Esophagus (tissue), 2 donors: ENCODE measurements at regions not wholly inside any gene's neighbourhood (a gene's known extent, or its start where the extent isn't known, plus 50 kb on each side); places are given as distances from the start of the nearest gene placed in this dataset.
"Not testable (repeated sequence)": the region's sequence is repeated elsewhere in the genome, so short reads cannot be mapped to it uniquely, and the experiment has no call there.

Experiments
- H3K27ac ChIP-seq, 2 donors: one replicate each; pipeline ENCODE4 v1.5.1; 2013; ENCODE audit warnings: low read depth in 2 of 2, mild to moderate bottlenecking in 2 of 2, inconsistent platforms in 1 of 2, low read length in 1 of 2, moderate library complexity in 1 of 2
- H3K27me3 ChIP-seq, 2 donors: one replicate each; pipeline ENCODE4 v1.6.1; 2013; ENCODE audit warnings: low read length in 2 of 2, control low read depth in 1 of 2, mild to moderate bottlenecking in 1 of 2; ENCODE audit not compliant: insufficient read depth in 2 of 2, control insufficient read depth in 1 of 2
- H3K36me3 ChIP-seq, 2 donors: one replicate each; pipeline ENCODE4 v1.6.1; 2013; ENCODE audit warnings: low read length in 1 of 2; ENCODE audit not compliant: control insufficient read depth in 2 of 2, insufficient read depth in 2 of 2
- H3K4me1 ChIP-seq, 2 donors: one replicate each; pipeline ENCODE4 v1.6.1; 2013; ENCODE audit warnings: low read length in 1 of 2; ENCODE audit not compliant: control insufficient read depth in 2 of 2, insufficient read depth in 2 of 2
- H3K4me3 ChIP-seq, 2 donors: one replicate each; pipeline ENCODE4 v1.5.1; 2013; ENCODE audit warnings: low read length in 2 of 2, mild to moderate bottlenecking in 2 of 2, low read depth in 1 of 2, moderate library complexity in 1 of 2
- H3K9me3 ChIP-seq, 2 donors: one replicate each; pipeline ENCODE4 v1.6.1; 2013; ENCODE audit warnings: mild to moderate bottlenecking in 2 of 2, low read depth in 1 of 2, low read length in 1 of 2, moderate library complexity in 1 of 2; ENCODE audit not compliant: control insufficient read depth in 2 of 2, insufficient read depth in 1 of 2
- WGBS, 2 donors: extraction: QIAGEN DNeasy Blood & Tissue Kit; methylation state at CpG; one replicate each; pipeline ENCODE4 v1.1.7; 2013; 5-methylcytosine and 5-hydroxymethylcytosine counted together
- donor health status: healthy with polysubstance abuse.
- donor health status: Bipolar disorder and iron deficiency.

GRCh38 chr6:134662077-134662700, 287.7 kb downstream of the ALDH8A1 start:
- Histone ChIP-seq H3K36me3 (no peaks in the 10 kb centered on the region), H3K27ac (no peak overlapping the region), H3K4me3 (no peak overlapping the region), H3K4me1 (no peaks in the 10 kb centered on the region), H3K9me3 (no peaks in the 10 kb centered on the region), H3K27me3 (no peaks in the 10 kb centered on the region)

- H3K27me3 ChIP-seq, H3K4me1 ChIP-seq, H3K9me3 ChIP-seq, H3K27ac ChIP-seq, H3K4me3 ChIP-seq, H3K36me3 ChIP-seq: not testable (repeated sequence)
- WGBS, 2 donors: 91 to 96% methylated on average over 1 of the region's 1 CpG
Observed at GRCh38 chr6:134659885-134660284, 290.0 kb downstream of the ALDH8A1 start.

- no peaks in the 10 kb centered on the region for H3K27me3 ChIP-seq
- 81 to 82% methylated on average over 5 of the region's 5 CpGs for WGBS, 2 donors
- no peaks in the 10 kb centered on the region for H3K4me1 ChIP-seq
- no peak overlapping the region for H3K27ac ChIP-seq
- H3K36me3 ChIP-seq: no peaks in the 10 kb centered on the region
- no peaks in the 10 kb centered on the region for H3K9me3 ChIP-seq
- H3K4me3 ChIP-seq: no peak overlapping the region
Observed at GRCh38 chr6:134658596-134658995, 291.3 kb downstream of the ALDH8A1 start.

GRCh38 chr6:134657751-134658527, 292.0 kb downstream of the ALDH8A1 start:
- no peak overlapping the region for H3K4me3 ChIP-seq
- no peaks in the 10 kb centered on the region for H3K36me3 ChIP-seq
- WGBS, 2 donors: 42 to 66% methylated on average over 3 of the region's 3 CpGs
- H3K4me1 ChIP-seq: no peaks in the 10 kb centered on the region
- H3K9me3 ChIP-seq: no peaks in the 10 kb centered on the region
- H3K27me3 ChIP-seq: no peaks in the 10 kb centered on the region
- H3K27ac ChIP-seq: no peak overlapping the region

GRCh38 chr6:134657343-134657742, 292.6 kb downstream of the ALDH8A1 start:
- Histone ChIP-seq H3K4me1 (no peaks in the 10 kb centered on the region), H3K27me3 (no peaks in the 10 kb centered on the region), H3K9me3 (no peaks in the 10 kb centered on the region), H3K36me3 (no peaks in the 10 kb centered on the region), H3K27ac (no peak overlapping the region), H3K4me3 (no peak overlapping the region)
- WGBS, 2 donors: 46 to 72% methylated on average over 3 of the region's 3 CpGs

- H3K27me3 ChIP-seq: no peaks in the 10 kb centered on the region
- no peaks in the 10 kb centered on the region for H3K4me1 ChIP-seq
- no peaks in the 10 kb centered on the region for H3K9me3 ChIP-seq
- H3K4me3 ChIP-seq: no peak overlapping the region
- no peaks in the 10 kb centered on the region for H3K36me3 ChIP-seq
- no peak overlapping the region for H3K27ac ChIP-seq
Observed at GRCh38 chr6:134654751-134655150, 295.1 kb downstream of the ALDH8A1 start.

GRCh38 chr6:134651519-134651918, 298.4 kb downstream of the ALDH8A1 start:
- H3K9me3 ChIP-seq: no peaks in the 10 kb centered on the region
- H3K27ac ChIP-seq: no peak overlapping the region
- H3K36me3 ChIP-seq: no peaks in the 10 kb centered on the region
- no peak overlapping the region for H3K4me3 ChIP-seq
- H3K27me3 ChIP-seq: no peaks in the 10 kb centered on the region
- 79 to 85% methylated on average over 3 of the region's 3 CpGs for WGBS, 2 donors
- no peaks in the 10 kb centered on the region for H3K4me1 ChIP-seq

- H3K27ac ChIP-seq: no peak overlapping the region
- 85 to 87% methylated on average over 3 of the region's 3 CpGs for WGBS, 2 donors
Observed at GRCh38 chr6:134647861-134648260, 302.0 kb downstream of the ALDH8A1 start.

GRCh38 chr6:134642819-134643218, 307.1 kb downstream of the ALDH8A1 start:
- Histone ChIP-seq H3K27ac (no peak overlapping the region), H3K9me3 (no peaks in the 10 kb centered on the region), H3K4me3 (no peak overlapping the region), H3K27me3 (no peaks in the 10 kb centered on the region), H3K36me3 (no peaks in the 10 kb centered on the region), H3K4me1 (peaks cover 0 to 2% of the 10 kb centered on the region in 2 donors)
- 76 to 91% methylated on average over 4 of the region's 4 CpGs for WGBS, 2 donors

More at GRCh38 chr6:134647861-134648260, 302.0 kb downstream of the ALDH8A1 start:
- H3K4me3 ChIP-seq: no peak overlapping the region
- H3K4me1 ChIP-seq: no peaks in the 10 kb centered on the region
- no peaks in the 10 kb centered on the region for H3K36me3 ChIP-seq
- H3K27me3 ChIP-seq: no peaks in the 10 kb centered on the region
- no peaks in the 10 kb centered on the region for H3K9me3 ChIP-seq

GRCh38 chr6:134642279-134642678, 307.6 kb downstream of the ALDH8A1 start:
- Histone ChIP-seq H3K27ac (peak overlapping the region in 1 of 2 donors; percentile 49), H3K4me3 (no peak overlapping the region), H3K9me3 (no peaks in the 10 kb centered on the region), H3K4me1 (peaks cover 0 to 2% of the 10 kb centered on the region in 2 donors), H3K36me3 (no peaks in the 10 kb centered on the region), H3K27me3 (no peaks in the 10 kb centered on the region)
- 39 to 45% methylated on average over 2 of the region's 2 CpGs for WGBS, 2 donors
